HG03060 (cell line): ENCODE measurements at regions not wholly inside any gene's neighbourhood (a gene's known extent, or its start where the extent isn't known, plus 50 kb on each side); places are given as distances from the start of the nearest gene placed in this dataset.

ENCODE experiments used
- ATAC-seq: cut with Tn5 transposase; IDR thresholded peaks from one replicate; pipeline ENCODE4 v1.9.1; 2021; ENCODE audit warnings: low read depth, moderate number of reproducible peaks; ENCODE audit not compliant: unreplicated experiment

DNA sequence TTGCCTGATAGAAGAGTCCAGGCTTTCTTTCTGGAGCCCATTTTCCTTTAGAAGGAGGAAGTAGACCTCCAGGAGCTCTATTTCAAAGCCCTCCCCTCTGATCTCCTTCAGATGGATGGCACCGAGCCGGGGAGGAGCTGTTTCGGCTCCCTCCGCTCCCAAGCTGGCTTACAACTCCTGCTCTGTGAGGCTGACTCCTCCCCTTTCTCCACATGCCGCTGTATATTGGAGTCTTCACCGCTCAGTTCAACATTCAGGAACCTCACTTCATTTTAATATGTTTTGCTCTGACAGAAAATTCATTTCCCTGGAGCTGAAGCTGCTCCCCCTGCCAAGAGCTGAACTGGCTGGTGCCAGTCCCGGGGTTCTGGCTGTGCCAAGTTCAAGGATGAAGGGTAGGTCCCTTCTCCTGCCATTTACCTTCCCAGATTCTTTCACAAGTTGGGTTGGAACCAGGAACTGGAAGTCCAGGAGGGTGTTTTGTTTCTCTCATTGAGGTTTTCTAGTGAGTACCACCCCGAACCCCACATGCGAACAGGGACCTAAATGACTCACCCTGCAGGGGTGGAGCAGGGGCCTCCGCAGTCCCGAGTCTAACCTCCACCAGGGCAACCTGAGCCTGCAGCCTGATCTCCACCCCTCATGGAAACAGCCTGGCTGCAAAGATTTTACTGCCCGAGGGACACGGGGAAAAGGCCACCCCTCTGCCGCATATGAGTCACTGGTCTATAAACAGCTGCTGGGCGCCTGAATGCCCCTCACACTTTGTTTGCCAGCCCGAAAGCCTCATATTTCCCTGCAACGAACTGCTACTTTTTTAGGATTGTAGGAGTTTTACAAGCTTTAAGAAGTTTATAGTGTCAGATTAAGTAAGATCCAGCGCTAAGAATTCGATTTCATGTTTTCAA lies 68.6 kb upstream of the FOXA2 start:
- no peak for ATAC-seq

DNA sequence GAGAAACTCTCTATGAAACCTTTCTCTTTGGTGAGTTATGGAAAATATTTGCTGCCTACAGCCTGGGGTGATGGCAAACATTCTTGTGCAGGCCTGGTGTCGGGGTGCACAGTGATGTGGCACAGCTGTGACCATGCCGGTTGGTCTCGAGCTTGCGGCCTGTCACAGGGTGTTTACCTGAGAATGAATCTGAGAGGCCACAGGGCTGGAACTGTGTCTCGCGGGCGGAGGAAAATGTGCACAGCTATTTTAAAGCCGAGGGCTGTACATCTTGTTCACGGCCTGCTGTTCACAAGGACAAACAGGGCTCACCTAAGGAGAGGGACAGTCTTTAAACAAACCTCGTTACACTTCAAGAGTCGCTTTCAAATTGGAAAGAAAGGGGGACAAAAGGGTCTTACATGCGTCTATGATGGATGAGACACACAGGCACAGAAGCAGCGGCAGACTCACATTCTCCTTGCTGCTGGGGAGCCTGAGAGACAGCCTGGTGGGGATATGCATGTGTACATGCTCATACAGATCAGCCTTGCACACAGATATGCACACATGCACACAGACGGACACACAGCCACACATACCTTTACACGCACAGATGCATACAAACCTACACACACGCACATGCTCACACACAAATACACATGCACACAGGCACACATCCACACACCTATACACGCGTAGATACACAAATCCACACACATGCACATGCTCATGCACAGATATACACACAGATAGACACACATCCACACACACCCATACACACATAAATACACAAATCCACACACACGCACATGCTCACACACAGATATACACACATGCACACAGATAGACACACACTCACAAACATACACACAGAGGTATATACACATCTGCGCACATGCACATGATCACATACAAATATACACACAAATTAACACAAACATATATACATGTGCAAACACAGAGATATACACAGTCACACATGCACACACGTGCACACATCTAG lies 69.6 kb upstream of the FOXA2 start:
- no peak for ATAC-seq

DNA sequence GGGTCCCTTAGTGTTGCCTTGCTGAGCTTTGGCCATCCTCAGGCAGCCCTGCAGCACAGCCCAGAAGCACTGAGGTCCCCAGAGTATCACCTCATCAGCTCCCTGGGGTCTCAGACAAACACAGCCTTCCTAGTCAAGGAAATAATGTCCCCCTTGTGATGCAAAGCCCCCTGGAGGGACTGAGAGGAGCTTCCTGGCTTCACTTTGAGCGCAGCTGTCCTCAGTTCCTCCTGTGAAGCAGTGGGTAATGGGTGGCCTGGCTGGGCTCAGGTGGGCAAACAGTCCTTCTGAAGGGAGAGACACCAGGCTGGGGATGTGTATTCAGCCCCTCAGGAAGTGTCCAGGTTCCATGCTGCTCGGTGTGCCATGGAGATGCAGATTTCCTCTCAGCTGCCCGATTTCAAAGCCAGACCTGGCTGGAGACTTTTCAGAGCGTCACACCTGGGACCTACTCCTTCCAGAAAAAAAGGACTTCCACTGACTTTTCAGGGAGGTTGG lies 79.2 kb upstream of the FOXA2 start:
- ATAC-seq = no peak

DNA sequence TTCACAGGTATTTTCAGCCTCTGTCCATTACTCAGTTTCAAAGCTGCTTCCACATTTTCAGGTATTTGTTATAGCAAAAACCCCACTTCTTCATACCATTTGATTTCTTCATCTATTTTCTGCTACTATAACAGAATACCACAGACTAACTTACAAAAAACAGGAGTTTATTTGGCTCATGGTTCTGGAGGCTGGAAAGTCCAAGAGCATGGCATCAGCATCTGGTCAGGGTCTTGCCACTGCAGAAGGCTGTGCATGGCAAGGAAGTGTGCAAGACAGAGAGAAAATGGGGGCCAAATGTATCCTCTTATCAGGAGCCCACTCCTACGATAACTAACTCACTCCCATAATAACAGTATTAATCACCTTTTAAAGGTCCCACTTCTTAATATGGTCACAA lies 82.8 kb upstream of the FOXA2 start:
- no peak for ATAC-seq

DNA sequence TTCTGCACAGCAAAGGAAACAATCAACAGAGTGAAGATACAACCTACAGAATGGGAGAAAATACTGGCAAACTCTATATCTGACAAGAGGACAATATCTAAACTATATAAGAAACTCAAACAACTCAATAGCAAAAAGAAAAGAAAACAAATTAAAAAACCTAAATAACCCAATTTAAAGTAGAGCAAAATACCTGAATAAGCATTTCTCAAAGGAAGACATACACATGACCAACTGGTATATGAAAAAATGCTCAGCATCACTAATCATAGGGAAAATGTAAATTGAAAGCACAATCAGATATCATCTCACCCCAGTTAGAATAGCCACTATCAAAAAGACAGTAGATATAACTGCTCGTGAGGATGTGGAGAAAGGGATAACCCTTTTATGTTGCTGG lies 87.8 kb upstream of the FOXA2 start:
- ATAC-seq = no peak

DNA sequence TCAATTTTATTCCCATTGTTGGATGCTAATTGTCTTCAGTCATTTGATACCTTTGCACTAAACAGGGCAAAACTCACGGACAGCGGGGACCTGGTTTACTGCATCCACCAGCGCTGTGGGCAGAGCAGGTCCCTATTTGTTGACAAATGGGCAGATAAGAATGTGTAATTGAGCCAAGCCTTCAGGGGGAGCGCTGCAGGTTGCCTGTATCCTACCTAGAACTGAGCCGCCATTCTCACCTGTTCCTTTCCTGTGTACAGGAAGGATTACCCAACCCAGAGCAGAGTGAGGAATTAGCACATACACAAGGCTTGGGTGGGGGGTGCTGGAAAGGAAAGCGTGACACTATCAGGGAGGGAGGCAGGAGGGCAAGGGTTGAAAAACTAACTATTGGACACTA lies 89.1 kb upstream of the FOXA2 start:
- no peak for ATAC-seq

DNA sequence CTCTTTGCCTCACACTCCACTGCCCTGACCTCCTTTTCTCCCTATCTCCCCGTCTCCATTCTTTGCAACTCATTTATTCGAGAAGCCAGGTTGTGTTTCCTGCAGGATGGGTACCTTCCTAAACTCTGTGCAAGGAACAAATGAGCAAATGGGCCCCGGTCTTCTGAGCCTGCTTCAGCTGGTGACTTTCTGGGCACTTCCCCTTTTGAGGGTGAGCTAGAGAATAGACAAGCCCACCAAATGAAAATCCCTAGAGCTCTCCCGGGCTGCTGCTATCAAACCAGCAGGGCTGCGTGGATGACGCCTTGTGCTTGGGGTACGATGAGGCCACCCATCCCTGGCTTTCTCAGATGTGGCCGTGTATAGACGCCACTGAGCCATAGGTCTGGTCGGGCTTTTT lies 91.0 kb upstream of the FOXA2 start:
- ATAC-seq = no peak

DNA sequence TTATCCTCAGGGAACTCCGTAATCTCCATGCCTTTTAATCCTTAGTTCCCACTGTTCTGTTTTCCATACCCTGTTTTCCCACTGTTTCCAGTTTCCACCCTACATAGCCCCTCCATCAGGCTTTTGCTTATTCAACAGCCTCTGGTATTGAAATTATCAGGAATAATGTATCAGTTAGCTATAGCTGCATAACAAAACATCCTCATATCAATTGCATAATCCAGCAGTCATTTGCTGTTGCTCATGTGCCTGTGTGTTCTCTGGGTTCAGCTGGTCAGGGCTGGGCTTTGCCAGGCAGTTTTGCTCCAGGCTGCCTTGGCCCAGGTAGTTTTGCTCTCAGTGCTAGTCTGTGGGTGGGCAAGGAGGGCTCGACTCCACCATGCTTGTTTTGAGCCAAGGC lies 94.3 kb upstream of the FOXA2 start:
- ATAC-seq = no peak

DNA sequence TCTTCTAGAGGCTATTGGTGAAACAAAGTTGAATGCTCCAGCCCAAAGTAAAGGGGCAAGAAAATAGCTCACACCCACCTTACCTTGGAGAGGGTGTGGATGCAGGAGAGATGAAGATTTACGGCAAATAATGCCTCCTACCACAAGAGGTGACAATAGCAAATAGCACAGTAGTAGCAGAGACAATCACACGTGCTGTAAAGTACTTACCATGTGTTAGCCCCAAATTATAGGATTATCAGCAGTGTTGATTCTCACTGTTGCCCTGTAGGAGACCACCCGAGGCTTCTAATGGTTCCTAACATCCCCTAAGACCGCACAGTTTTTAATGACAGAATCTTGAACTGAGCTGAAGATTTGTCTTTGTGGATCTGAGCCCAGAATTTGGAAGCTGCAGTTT lies 94.8 kb upstream of the FOXA2 start:
- no peak for ATAC-seq

DNA sequence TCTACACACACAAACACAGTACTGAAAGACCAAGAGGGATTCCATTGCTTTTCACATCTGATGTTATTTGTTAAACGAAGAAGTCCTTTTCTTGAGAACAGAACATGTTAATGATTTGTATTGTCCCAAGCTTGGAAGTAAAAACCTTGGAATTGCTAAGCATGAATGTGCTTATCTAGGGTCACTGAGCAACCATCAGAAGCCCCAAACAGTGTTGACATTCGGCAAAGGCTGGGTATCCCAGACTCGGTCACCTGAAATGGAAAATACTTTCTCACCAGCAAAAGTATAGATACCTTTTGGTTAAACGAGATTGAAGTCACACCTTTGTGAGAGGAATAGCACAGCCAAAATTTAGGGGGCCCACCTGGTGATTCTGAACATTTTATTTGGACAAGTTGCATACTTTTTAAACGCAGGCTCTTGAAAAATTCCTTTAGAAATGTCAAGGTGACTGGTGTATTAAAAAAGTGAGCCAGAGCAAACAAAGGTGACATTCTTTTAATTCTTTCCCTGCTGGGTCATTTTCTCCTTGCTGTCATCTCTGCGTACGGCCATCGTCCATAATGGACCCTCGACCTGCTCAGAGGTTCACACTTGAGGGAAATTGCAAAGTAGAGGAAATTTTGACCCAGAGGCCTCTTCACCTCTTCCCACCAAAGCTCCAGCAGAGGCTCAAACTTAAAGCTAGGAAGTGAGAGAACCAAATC lies 95.8 kb upstream of the FOXA2 start:
- ATAC-seq = no peak

DNA sequence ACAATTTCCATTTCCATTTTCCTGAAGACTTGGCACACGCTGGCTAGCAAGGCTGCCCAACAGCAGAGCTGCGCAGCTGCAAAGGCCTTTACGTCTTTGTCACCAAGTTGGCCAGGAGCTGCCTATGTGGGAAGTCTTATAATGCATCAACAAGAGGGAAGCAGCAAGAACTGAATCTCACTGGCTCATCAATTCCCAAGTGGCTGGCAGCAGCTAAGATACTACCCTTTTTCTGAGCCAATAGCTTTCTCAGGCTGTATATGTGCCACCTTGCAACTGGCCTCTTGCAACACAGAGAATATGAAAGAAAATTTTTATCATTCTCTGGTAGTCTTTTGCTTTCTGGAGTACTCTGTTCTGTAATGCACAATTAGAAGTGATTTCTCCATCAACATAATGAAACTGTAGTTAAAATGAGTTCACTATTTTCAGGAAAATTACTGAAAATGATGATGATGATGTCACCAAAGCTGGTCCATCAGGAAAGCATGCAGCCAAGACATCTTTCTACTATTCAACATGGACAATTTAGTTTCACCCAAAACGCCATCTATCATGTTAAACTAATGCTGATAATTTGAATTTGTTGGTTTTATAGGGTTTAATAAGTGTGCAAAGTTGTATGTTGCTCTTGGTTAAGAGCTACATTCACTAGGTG lies 97.3 kb upstream of the FOXA2 start:
- no peak for ATAC-seq

DNA sequence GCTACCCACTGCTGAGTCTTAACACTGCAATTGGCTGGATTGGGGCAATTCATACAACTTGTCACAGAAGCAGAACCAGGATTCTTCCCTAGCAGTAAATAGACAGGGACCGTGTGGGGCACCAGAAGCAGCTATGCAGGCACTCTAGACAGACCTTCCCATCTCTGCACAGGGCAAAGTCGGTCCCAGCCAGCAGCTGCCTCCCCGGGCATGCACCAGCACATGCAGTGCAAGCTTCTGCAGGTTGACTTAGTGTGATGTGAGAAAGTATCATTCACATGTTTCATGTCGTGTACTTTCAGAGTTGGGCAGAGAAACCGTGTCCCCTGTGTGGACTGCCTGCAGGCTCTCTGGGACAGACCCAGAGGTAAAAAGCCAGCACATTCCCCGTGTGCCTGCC lies 98.0 kb upstream of the FOXA2 start:
- no peak for ATAC-seq

DNA sequence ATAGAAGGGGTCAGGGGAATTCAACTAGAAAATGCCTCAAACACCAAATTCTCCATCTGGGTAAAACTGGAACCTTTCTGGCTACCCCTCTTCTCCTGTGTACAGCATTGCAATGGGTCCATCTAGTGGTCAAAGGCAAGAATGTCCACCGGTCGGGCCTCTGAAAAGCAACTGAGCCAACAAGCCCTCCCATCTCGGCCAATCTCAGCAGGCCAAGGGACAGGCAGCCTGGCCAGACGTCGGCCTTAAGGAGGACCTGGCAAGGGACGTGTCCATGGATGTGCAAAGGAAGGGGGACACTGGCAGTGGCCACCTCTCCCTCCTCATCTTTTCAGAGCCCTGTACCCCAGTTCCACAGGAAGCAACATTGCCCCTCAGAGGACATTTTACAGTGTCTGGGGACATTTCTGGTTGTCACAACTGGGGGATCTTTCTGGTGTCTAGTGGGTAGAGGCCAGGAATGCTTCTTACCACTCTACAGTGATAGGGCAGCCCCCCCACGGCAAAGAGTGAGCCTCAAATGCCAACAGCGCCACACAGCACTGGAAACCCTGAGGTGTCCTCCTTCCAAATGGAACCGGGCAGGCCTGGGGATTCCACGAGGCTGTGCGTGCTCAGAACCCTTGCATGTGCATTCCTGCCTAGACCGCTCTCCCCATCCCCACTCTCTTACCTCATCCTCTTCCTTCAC lies 99.8 kb upstream of the FOXA2 start:
- peak; percentile 57 for ATAC-seq

DNA sequence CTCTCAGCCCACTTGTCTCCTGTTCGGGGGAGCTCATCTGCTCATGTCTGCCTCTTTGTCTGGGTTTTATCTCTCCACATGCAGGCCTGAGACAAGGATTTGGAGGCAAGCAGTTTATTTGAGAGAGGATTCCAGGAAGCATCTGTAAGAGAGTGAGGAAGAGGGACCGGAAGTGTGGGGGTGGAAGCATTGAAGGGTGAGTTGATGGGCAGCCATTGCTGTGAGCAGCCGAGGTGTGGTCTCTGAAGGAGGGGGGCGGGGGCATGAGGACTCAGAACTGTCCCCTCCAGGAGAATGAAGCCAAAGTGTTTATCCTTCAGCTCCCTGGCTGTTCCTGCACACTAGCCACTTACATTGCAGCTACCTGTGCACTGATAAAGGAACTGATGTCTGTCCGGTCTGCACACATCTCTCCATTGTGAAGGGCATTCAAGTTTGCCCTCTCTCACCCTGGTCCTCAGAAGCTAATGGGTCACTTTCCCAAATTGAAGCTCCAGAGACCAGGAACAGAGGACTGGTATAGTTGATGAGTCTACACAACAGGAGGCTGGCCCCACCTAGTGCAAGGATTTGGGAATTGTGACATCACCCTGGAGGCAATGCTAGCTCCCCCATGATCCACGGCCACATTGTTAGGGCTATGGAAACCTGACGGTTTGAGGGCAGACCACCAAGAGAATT lies 100.5 kb upstream of the FOXA2 start:
- ATAC-seq = no peak

DNA sequence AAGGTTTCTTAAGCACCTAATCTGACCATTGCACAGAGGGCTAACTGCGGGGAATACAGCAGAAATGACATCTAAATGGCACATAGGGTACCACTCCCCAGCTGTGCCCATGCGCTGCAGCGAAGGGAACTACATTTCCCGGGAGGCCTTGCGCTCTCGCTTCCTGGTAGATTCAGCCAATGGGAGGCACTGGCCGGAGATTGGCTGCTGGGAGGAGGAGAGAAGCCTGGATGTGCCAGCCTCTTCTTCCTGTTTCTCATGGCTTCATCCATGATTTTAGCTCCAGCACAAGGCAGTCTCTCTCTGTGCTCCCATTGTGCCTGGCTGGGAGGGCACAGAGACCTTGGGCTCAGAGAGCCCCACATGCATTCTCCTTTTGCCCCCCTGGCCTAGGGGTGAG lies 101.7 kb upstream of the FOXA2 start:
- ATAC-seq = peak; percentile 53

DNA sequence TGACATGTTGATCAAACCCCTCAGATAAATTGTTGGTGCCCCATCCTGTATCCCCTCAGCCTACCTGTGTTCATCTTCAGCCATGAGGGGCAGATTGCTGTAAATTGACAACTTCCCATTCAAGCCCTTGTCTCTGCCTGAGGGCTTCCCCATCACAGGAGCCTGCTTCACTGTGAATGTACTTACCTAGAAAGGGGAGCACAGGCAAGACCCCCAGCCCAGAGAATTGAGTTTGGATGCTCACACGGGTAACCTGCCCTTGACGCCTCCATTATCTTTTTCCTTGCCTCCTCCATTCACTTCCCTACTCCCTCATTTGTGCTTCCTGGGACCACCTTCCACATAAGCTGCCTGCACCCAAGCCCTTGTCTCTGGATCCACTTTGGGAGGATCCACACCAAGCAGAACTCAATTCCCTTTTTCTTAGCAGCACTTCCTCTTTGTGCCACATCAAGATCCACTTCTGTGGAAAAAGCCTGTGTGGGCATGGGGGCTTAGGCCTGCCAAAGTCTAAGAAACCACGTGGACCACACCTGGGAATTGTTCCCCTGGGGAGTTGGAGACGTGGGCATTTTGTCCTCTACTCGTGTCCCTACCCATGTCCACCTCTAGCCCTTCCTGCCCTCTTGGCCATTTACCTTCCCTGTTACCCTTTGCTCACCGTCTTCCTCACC lies 103.4 kb upstream of the FOXA2 start:
- ATAC-seq = no peak

DNA sequence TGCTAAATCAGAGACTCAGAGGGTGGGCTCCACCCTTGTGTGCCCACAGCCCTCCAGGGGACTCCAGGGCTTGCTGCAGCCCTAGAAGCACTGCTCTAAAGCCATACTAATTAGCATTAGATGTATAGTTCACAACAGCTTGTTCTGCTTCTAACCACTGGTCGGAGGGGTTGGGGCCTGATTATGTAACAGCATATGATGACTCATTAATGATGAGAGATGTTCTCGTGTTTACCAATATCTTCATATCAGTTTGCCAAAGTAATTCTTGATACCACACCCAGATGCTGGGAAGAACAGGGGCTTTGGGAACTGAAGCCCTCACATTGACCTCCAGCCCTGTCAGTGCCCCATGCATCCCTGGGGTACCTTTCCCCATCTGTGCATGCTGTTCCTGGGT lies 104.1 kb upstream of the FOXA2 start:
- ATAC-seq = no peak

DNA sequence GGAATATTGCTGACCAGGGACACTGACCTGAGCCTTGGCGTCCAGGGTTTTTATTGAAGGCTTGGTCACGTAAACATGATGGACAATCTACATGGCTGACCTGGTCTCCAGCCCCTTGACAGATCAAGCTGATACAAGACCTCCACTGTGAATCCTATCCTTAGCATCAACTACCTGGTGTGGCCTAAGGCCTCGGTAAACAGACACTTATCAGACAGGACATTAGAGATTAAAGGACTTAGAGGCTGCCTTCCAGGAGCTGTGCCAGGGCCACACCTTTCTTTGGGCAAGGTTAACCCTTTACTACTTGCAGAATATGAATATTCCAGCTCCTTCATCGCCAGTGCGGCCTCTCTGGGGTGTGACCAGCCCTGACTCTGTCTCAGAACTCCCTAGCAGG lies 104.9 kb upstream of the FOXA2 start:
- no peak for ATAC-seq
